Neural progenitor cell (in vitro differentiated cells): ENCODE measurements at regions not wholly inside any gene's neighbourhood (a gene's known extent, or its start where the extent isn't known, plus 50 kb on each side); places are given as distances from the start of the nearest gene placed in this dataset.

ENCODE experiments used
- DNase-seq: peaks from one replicate; pipeline ENCODE4 v3.0.0-alpha.2; 2016; ENCODE audit warnings: low spot score
- H2AFZ ChIP-seq: fragments of 200-600 bp; sonication (generic); replicated peaks from 2 replicates; pipeline ENCODE4 v1.6.1; 2016; ENCODE audit warnings: antibody characterized with exemption
- H3F3A ChIP-seq: fragments of 200-600 bp; sonication (generic); 2 replicates; pipeline ENCODE4 v1.6.1; 2016; ENCODE audit warnings: antibody characterized with exemption, low read depth
- H3K27ac ChIP-seq: fragments of 200-600 bp; sonication (generic); 2 replicates; pipeline ENCODE4 v1.5.1; 2016; ENCODE audit warnings: mild to moderate bottlenecking
- H3K27me3 ChIP-seq: fragments of 200-600 bp; sonication (generic); 2 replicates; pipeline ENCODE4 v1.6.1; 2016; ENCODE audit warnings: mild to moderate bottlenecking, moderate library complexity
- H3K36me3 ChIP-seq: fragments of 200-600 bp; sonication (generic); 2 replicates; pipeline ENCODE4 v1.5.1; 2016
- H3K4me1 ChIP-seq: fragments of 200-600 bp; sonication (generic); 2 replicates; pipeline ENCODE4 v1.6.1; 2016; ENCODE audit warnings: mixed run types
- H3K4me2 ChIP-seq: fragments of 200-600 bp; sonication (generic); 2 replicates; pipeline ENCODE4 v1.6.1; 2016
- H3K4me3 ChIP-seq: fragments of 200-600 bp; sonication (generic); 2 replicates; pipeline ENCODE4 v1.5.1; 2016
- H3K79me2 ChIP-seq: fragments of 200-600 bp; sonication (generic); 2 replicates; pipeline ENCODE4 v1.6.1; 2016; ENCODE audit warnings: low read depth
- H3K9ac ChIP-seq: fragments of 200-600 bp; sonication (generic); 2 replicates; pipeline ENCODE4 v1.6.1; 2016
- H3K9me3 ChIP-seq: fragments of 200-600 bp; sonication (generic); 2 replicates; pipeline ENCODE4 v1.5.1; 2016; ENCODE audit warnings: low read depth
- H4K20me1 ChIP-seq: fragments of 200-600 bp; sonication (generic); 2 replicates; pipeline ENCODE4 v1.6.1; 2016; ENCODE audit warnings: low read depth
- H3K27ac Mint-ChIP-seq: 3 replicates; pipeline ENCODE4 v1.8.0; 2021; ENCODE audit warnings: mixed read lengths
- H3K27me3 Mint-ChIP-seq: 2 replicates; pipeline ENCODE4 v1.8.0; 2022; ENCODE audit warnings: low read depth, mild to moderate bottlenecking, inconsistent platforms, moderate library complexity, mixed read lengths; ENCODE audit not compliant: insufficient read depth
- H3K36me3 Mint-ChIP-seq: 3 replicates; pipeline ENCODE4 v1.8.0; 2021; ENCODE audit warnings: mixed read lengths
- H3K4me1 Mint-ChIP-seq: 3 replicates; pipeline ENCODE4 v1.8.0; 2021; ENCODE audit warnings: mixed read lengths
- H3K4me3 Mint-ChIP-seq: 3 replicates; pipeline ENCODE4 v1.8.0; 2021; ENCODE audit warnings: mild to moderate bottlenecking, moderate library complexity, mixed read lengths
- H3K9me3 Mint-ChIP-seq: 3 replicates; pipeline ENCODE4 v1.8.0; 2020; ENCODE audit warnings: mixed read lengths
- CTCF ChIP-seq: fragments of 200-600 bp; sonication (generic); IDR thresholded peaks from 2 replicates; pipeline ENCODE4 v1.5.1; 2017; ENCODE audit warnings: antibody characterized with exemption, mild to moderate bottlenecking
- EZH2 ChIP-seq: fragments of 200-600 bp; sonication (generic); IDR thresholded peaks from 2 replicates; pipeline ENCODE4 v1.6.1; 2017; ENCODE audit warnings: antibody characterized with exemption, mild to moderate bottlenecking, moderate library complexity
- EZH2phosphoT487 ChIP-seq: fragments of 200-600 bp; sonication (generic); IDR thresholded peaks from 2 replicates; pipeline ENCODE4 v1.6.1; 2017; ENCODE audit warnings: antibody characterized with exemption

DNA sequence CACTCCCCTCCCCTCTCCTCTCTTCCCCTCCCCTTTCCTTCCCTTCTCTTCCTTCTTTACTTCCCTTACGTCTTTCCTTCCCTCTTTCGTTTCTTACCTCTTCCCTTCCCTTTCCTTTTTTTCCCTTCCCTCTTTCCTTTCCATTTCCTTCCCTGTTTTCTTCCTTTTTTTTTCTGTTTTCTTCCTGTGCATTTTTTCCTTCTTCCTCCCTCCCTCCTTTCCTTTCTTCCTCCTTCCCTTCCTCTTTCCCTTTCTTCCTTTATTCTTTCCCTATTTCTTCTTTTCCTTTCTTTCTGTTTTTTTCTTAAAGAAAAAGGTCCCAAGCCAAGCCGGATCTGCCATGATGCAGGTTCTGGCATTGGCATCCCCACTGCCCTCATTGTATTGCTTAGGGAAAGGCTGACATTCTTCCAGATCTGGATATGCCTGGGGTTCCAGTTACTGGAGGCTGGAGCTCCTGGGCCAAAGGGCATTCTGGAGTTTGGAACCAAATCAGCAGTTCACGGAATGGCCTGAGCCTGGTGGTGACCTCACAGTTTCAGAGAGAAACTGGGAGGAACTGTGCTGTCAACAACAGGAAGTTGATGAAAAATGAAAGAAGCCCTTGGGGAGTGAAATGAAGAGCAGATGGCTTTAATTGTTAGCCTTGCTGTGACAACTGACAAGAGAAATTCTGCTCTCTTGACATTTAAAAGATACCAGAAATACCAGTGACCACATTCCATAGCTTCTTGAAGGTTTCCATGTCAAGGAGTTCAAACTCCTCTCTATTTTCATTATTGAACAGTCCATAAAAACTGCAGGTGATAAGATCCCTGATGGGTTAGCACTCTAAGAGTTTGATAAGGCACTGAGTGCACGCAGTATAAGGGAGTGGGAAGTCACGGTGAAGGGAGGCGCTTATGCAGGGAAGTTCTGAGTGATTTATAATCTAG is 622.1 kb downstream of the SPRY1 start:
- no peak overlapping the region for H2AFZ ChIP-seq
- Mint-ChIP-seq H3K27ac (peak overlapping the region; percentile 73), H3K36me3 (peaks cover 3% of the 10 kb centered on the region), H3K9me3 (peaks cover 16% of the 10 kb centered on the region), H3K27me3 (no peaks in the 10 kb centered on the region), H3K4me1 (peaks cover 16% of the 10 kb centered on the region), H3K4me3 (no peak overlapping the region)
- no peak overlapping the region for H3K9ac ChIP-seq
- DNase-seq = no peak
- no peaks in the 10 kb centered on the region for H3F3A ChIP-seq
- no peaks in the 10 kb centered on the region for H3K36me3 ChIP-seq
- no peak overlapping the region for H3K27ac ChIP-seq
- no peak overlapping the region for H3K4me2 ChIP-seq
- no peaks in the 10 kb centered on the region for H3K4me1 ChIP-seq
- no peak overlapping the region for H3K4me3 ChIP-seq
- no peak for TF ChIP-seq CTCF
- no peak for TF ChIP-seq EZH2phosphoT487
- TF ChIP-seq EZH2 = no peak
- no peaks in the 10 kb centered on the region for H3K27me3 ChIP-seq
- no peaks in the 10 kb centered on the region for H3K79me2 ChIP-seq
- no peaks in the 10 kb centered on the region for H4K20me1 ChIP-seq
- H3K9me3 ChIP-seq = no peaks in the 10 kb centered on the region

- no peak overlapping the region for H3K27ac Mint-ChIP-seq
- peaks cover 11% of the 10 kb centered on the region for H3K9me3 Mint-ChIP-seq
- Histone ChIP-seq H3K4me3 (no peak overlapping the region), H3K79me2 (no peaks in the 10 kb centered on the region), H3K27ac (no peak overlapping the region), H4K20me1 (no peaks in the 10 kb centered on the region), H3K9me3 (no peaks in the 10 kb centered on the region), H3K4me1 (no peaks in the 10 kb centered on the region), H3K9ac (no peak overlapping the region), H3K27me3 (no peaks in the 10 kb centered on the region), H3K4me2 (no peak overlapping the region), H3K36me3 (no peaks in the 10 kb centered on the region), H3F3A (no peaks in the 10 kb centered on the region), H2AFZ (no peak overlapping the region)
- H3K4me3 Mint-ChIP-seq = no peak overlapping the region
- no peak for DNase-seq
- peaks cover 16% of the 10 kb centered on the region for H3K4me1 Mint-ChIP-seq
- no peaks in the 10 kb centered on the region for H3K27me3 Mint-ChIP-seq
- H3K36me3 Mint-ChIP-seq = peaks cover 3% of the 10 kb centered on the region
- TF ChIP-seq CTCF (no peak), EZH2phosphoT487 (no peak), EZH2 (no peak)
These were observed 623.4 kb downstream of the SPRY1 start for GRCh38 chr4:124019749-124020549.

- Histone ChIP-seq H3K4me1 (no peaks in the 10 kb centered on the region), H3K4me3 (no peak overlapping the region), H3K9me3 (no peaks in the 10 kb centered on the region), H2AFZ (no peak overlapping the region), H3F3A (no peaks in the 10 kb centered on the region), H3K79me2 (no peaks in the 10 kb centered on the region), H3K36me3 (no peaks in the 10 kb centered on the region), H3K9ac (no peak overlapping the region), H3K27ac (no peak overlapping the region), H3K4me2 (no peak overlapping the region), H4K20me1 (no peaks in the 10 kb centered on the region), H3K27me3 (no peaks in the 10 kb centered on the region)
- Mint-ChIP-seq H3K9me3 (peaks cover 13% of the 10 kb centered on the region), H3K36me3 (peaks cover 2% of the 10 kb centered on the region), H3K4me3 (no peak overlapping the region), H3K4me1 (peaks cover 8% of the 10 kb centered on the region), H3K27ac (no peak overlapping the region), H3K27me3 (peaks cover 4% of the 10 kb centered on the region)
- no peak for DNase-seq
- no peak for TF ChIP-seq CTCF
- no peak for TF ChIP-seq EZH2
- TF ChIP-seq EZH2phosphoT487 = no peak
These were observed 628.4 kb downstream of the SPRY1 start for GRCh38 chr4:124025000-124025399.
